GM20431 (cell line): ENCODE measurements at regions not wholly inside any gene's neighbourhood (a gene's known extent, or its start where the extent isn't known, plus 50 kb on each side); places are given as distances from the start of the nearest gene placed in this dataset.
"Not testable (repeated sequence)": the region's sequence is repeated elsewhere in the genome, so short reads cannot be mapped to it uniquely, and the experiment has no call there.

Experiments
- in situ Hi-C: fragments of 300-500 bp; cut with MseI, MboI; formaldehyde crosslinking; loops from one replicate; pipeline ENCODE4 v1.15.0; 2020; ENCODE audit warnings: low sequenced_read_pairs; ENCODE audit not compliant: unreplicated experiment

- in situ Hi-C loops = no loop called here
Observed at GRCh38 chr2:83251321-83251872, 1207.7 kb downstream of the SUCLG1 start.

- in situ Hi-C loops = not testable (repeated sequence)
Observed at GRCh38 chr2:83245806-83246537, 1213.1 kb downstream of the SUCLG1 start.

- in situ Hi-C loops = no loop called here
Observed at GRCh38 chr2:83240611-83241010, 1218.5 kb downstream of the SUCLG1 start.

GRCh38 chr2:83238111-83238510 is 1221.0 kb downstream of the SUCLG1 start:
- in situ Hi-C loops = no loop called here

- in situ Hi-C loops = no loop called here
Observed at GRCh38 chr2:83234246-83234645, 1224.8 kb downstream of the SUCLG1 start.

GRCh38 chr2:83233781-83234180 is 1225.3 kb downstream of the SUCLG1 start:
- in situ Hi-C loops = no loop called here

GRCh38 chr2:83233326-83233725 is 1225.8 kb downstream of the SUCLG1 start:
- in situ Hi-C loops = no loop called here

GRCh38 chr2:83229443-83229842 is 1229.6 kb downstream of the SUCLG1 start:
- in situ Hi-C loops = no loop called here

- in situ Hi-C loops = no loop called here
Observed at GRCh38 chr2:83224591-83225200, 1234.4 kb downstream of the SUCLG1 start.

GRCh38 chr2:83221258-83221657 is 1237.8 kb downstream of the SUCLG1 start:
- in situ Hi-C loops = no loop called here

GRCh38 chr2:83217854-83218253 is 1241.2 kb downstream of the SUCLG1 start:
- in situ Hi-C loops = no loop called here

- in situ Hi-C loops = no loop called here
Observed at GRCh38 chr2:83196225-83196624, 1262.9 kb downstream of the SUCLG1 start.

GRCh38 chr2:83191316-83191715 is 1267.8 kb downstream of the SUCLG1 start:
- in situ Hi-C loops = no loop called here

- in situ Hi-C loops = no loop called here
Observed at GRCh38 chr2:83186105-83186760, 1272.8 kb downstream of the SUCLG1 start.

GRCh38 chr2:83180862-83181530 is 1278.1 kb downstream of the SUCLG1 start:
- in situ Hi-C loops = not testable (repeated sequence)

- in situ Hi-C loops = no loop called here
Observed at GRCh38 chr2:83176539-83176938, 1282.5 kb downstream of the SUCLG1 start.

- in situ Hi-C loops = no loop called here
Observed at GRCh38 chr2:83172841-83173240, 1286.2 kb downstream of the SUCLG1 start.

- in situ Hi-C loops = no loop called here
Observed at GRCh38 chr2:83168377-83168776, 1290.7 kb downstream of the SUCLG1 start.

- in situ Hi-C loops = no loop called here
Observed at GRCh38 chr2:83162421-83162820, 1296.7 kb downstream of the SUCLG1 start.

GRCh38 chr2:83160571-83160970 is 1298.5 kb downstream of the SUCLG1 start:
- in situ Hi-C loops = no loop called here
